H1 (cell line): ENCODE measurements at regions not wholly inside any gene's neighbourhood (a gene's known extent, or its start where the extent isn't known, plus 50 kb on each side); places are given as distances from the start of the nearest gene placed in this dataset.
"Not testable (repeated sequence)": the region's sequence is repeated elsewhere in the genome, so short reads cannot be mapped to it uniquely, and the experiment has no call there.

Experiments
- BCL11A ChIP-seq, 2 experiments: IDR thresholded peaks; one replicate each; pipeline ENCODE4 v1.6.1; 2011; ENCODE audit warnings: low read depth in 2 of 2, low read length in 2 of 2, mild to moderate bottlenecking in 2 of 2
- BRCA1 ChIP-seq: IDR thresholded peaks from 2 replicates; pipeline ENCODE4 v1.6.1; 2012; ENCODE audit warnings: low read depth, low read length, improper control_type of control experiment
- CEBPB ChIP-seq: IDR thresholded peaks from 2 replicates; pipeline ENCODE4 v1.6.1; 2012; ENCODE audit warnings: low read depth, low read length
- EZH2 ChIP-seq: fragments of 200-600 bp; sonication (generic); IDR thresholded peaks from 2 replicates; pipeline ENCODE4 v1.7.1; 2012; ENCODE audit warnings: low read depth, mild to moderate bottlenecking, moderate library complexity, low read length, inconsistent platforms; ENCODE audit not compliant: severe bottlenecking
- POLR2AphosphoS5 ChIP-seq: IDR thresholded peaks from 2 replicates; pipeline ENCODE4 v1.6.1; 2011; ENCODE audit warnings: low read depth, low read length
- RAD21 ChIP-seq, 2 experiments: IDR thresholded peaks in 1 of 2; conservative IDR thresholded peaks in 1 of 2; 2 replicates each; pipeline ENCODE4 v1.6.1; 2011; ENCODE audit warnings: low read depth in 2 of 2, low read length in 2 of 2, improper control_type of control experiment in 1 of 2, inconsistent platforms in 1 of 2, mild to moderate bottlenecking in 1 of 2, moderate library complexity in 1 of 2
- RXRA ChIP-seq: IDR thresholded peaks from 2 replicates; pipeline ENCODE4 v1.6.1; 2011; ENCODE audit warnings: low read depth, mild to moderate bottlenecking, low read length, moderate library complexity; ENCODE audit not compliant: insufficient read depth
- USF2 ChIP-seq: IDR thresholded peaks from 2 replicates; pipeline ENCODE4 v1.6.1; 2011; ENCODE audit warnings: low read length, improper control_type of control experiment
- YY1 ChIP-seq: IDR thresholded peaks from 2 replicates; pipeline ENCODE4 v1.6.1; 2011; ENCODE audit warnings: low read depth, mild to moderate bottlenecking, low read length
- TF ChIP-seq, protein P1 (sequence below), 3 experiments: IDR thresholded peaks; 1 replicate in 2 of 3; 2 replicates in 1 of 3; pipeline versions ENCODE4 v1.5.1 to v1.6.1; 2011; ENCODE audit warnings: low read length in 3 of 3, mild to moderate bottlenecking in 3 of 3, inconsistent platforms in 2 of 3, low read depth in 1 of 3, moderate library complexity in 1 of 3; ENCODE audit not compliant: insufficient read depth in 1 of 3; ENCODE audit errors: control extremely low read depth in 1 of 3

DNA sequence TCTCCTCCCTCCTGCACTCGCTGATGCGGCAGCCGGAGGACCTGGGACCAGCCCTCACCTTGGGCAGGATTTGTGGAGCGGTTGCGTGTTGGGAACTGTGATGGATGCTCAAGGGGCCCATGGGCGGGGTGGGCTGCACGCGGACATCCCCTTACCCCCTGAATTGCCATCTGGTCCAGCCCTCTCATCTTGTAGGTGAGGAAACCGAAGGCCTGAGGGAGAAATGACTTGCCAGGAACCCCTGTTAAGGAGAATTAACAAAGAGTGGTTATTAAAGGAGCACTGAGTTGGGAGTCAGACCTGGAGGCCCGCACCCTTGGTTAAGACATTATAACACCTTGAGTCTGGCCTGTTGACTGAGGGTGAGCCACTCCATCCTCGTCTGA, 2752.2 kb downstream of the RPIA start:
- TF ChIP-seq, protein P1, sequence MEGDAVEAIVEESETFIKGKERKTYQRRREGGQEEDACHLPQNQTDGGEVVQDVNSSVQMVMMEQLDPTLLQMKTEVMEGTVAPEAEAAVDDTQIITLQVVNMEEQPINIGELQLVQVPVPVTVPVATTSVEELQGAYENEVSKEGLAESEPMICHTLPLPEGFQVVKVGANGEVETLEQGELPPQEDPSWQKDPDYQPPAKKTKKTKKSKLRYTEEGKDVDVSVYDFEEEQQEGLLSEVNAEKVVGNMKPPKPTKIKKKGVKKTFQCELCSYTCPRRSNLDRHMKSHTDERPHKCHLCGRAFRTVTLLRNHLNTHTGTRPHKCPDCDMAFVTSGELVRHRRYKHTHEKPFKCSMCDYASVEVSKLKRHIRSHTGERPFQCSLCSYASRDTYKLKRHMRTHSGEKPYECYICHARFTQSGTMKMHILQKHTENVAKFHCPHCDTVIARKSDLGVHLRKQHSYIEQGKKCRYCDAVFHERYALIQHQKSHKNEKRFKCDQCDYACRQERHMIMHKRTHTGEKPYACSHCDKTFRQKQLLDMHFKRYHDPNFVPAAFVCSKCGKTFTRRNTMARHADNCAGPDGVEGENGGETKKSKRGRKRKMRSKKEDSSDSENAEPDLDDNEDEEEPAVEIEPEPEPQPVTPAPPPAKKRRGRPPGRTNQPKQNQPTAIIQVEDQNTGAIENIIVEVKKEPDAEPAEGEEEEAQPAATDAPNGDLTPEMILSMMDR (IDR thresholded peaks at IDR 0.05; ENCODE audit: control extremely low read depth in 1 of 3, insufficient read depth in 1 of 3, low read depth in 1 of 3, low read length in 3 of 3), result not testable (repeated sequence)
- not testable (repeated sequence) for TF ChIP-seq POLR2AphosphoS5; RXRA; RAD21 (IDR thresholded peaks at IDR 0.05 in 1 of 2, conservative IDR thresholded peaks at IDR 0.05 in 1 of 2; ENCODE audit: low read depth in 2 of 2, low read length in 2 of 2); YY1; EZH2; CEBPB; BRCA1; USF2; BCL11A (IDR thresholded peaks at IDR 0.05; ENCODE audit: low read depth in 2 of 2, low read length in 2 of 2)
